SK-N-SH (cell line): ENCODE measurements at regions not wholly inside any gene's neighbourhood (a gene's known extent, or its start where the extent isn't known, plus 50 kb on each side); places are given as distances from the start of the nearest gene placed in this dataset.

Source experiments
- CTCF ChIP-seq: fragments of 200-600 bp; sonication (generic); IDR thresholded peaks from 2 replicates; pipeline ENCODE4 v1.6.1; 2017; ENCODE audit warnings: antibody characterized with exemption, mild to moderate bottlenecking, moderate library complexity
- FOXM1 ChIP-seq: IDR thresholded peaks from 2 replicates; pipeline ENCODE4 v1.4.0; 2012; ENCODE audit warnings: low read depth, mild to moderate bottlenecking
- JUND ChIP-seq: IDR thresholded peaks from 2 replicates; pipeline ENCODE4 v1.4.0; 2012
- RAD21 ChIP-seq: IDR thresholded peaks from 2 replicates; pipeline ENCODE4 v1.6.1; 2012; ENCODE audit warnings: mild to moderate bottlenecking, low read length
- ZBTB33 ChIP-seq: IDR thresholded peaks from 2 replicates; pipeline ENCODE4 v1.4.0; 2012; ENCODE audit warnings: low read depth, borderline replicate concordance

GRCh38 chr1:83559129-83559840, 439.6 kb downstream of the TTLL7 start:
- no peak for TF ChIP-seq RAD21
- no peak for TF ChIP-seq CTCF
- no peak for TF ChIP-seq ZBTB33
- no peak for TF ChIP-seq FOXM1
- no peak for TF ChIP-seq JUND
